ENCODE measurements at regions not wholly inside any gene's neighbourhood (a gene's known extent, or its start where the extent isn't known, plus 50 kb on each side); places are given as distances from the start of the nearest gene placed in this dataset.

DNA sequence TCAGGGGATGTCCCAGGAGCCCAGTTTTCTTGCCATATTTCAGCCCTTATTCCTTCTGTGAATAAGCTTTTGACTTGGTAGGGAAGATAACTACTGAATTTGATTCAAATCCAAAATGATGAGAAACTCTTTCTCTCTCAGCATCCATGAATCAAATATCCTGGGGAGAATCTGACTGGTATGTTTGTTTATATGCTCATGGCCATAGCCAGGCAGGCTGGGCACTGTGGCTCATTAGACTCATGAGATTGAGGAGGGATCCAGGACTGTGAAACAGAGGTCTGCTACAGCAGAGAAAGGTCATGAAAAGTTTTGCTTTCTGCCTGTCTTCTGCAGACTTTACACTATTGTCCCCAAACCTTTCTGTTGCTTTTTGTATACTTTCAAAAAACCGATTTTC is 346.4 kb upstream of the ATP2B1 start:
- H3K27ac ChIP-seq, result no peak overlapping the region
- no peak for TF ChIP-seq POLR2AphosphoS5 (IDR thresholded peaks at IDR 0.05)
- no peak for TF ChIP-seq EP300 (IDR thresholded peaks at IDR 0.05)
- TF ChIP-seq POLR2A (IDR thresholded peaks at IDR 0.05), result no peak
- TF ChIP-seq, protein P1, sequence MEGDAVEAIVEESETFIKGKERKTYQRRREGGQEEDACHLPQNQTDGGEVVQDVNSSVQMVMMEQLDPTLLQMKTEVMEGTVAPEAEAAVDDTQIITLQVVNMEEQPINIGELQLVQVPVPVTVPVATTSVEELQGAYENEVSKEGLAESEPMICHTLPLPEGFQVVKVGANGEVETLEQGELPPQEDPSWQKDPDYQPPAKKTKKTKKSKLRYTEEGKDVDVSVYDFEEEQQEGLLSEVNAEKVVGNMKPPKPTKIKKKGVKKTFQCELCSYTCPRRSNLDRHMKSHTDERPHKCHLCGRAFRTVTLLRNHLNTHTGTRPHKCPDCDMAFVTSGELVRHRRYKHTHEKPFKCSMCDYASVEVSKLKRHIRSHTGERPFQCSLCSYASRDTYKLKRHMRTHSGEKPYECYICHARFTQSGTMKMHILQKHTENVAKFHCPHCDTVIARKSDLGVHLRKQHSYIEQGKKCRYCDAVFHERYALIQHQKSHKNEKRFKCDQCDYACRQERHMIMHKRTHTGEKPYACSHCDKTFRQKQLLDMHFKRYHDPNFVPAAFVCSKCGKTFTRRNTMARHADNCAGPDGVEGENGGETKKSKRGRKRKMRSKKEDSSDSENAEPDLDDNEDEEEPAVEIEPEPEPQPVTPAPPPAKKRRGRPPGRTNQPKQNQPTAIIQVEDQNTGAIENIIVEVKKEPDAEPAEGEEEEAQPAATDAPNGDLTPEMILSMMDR (IDR thresholded peaks at IDR 0.05), result no peak
- no peaks in the 10 kb centered on the region for H3K27me3 ChIP-seq
- no peak for ATAC-seq
- no peak overlapping the region for H3K4me3 ChIP-seq
- WGBS, 2 donors (ENCODE audit: low coverage in 1 of 2), result 69% methylated on average over 1 of the region's 1 CpG; no CpG with 5 or more reads in 1 of the 2 donors
- H3K9me3 ChIP-seq, result no peaks in the 10 kb centered on the region
- peaks cover 0 to 11% (median 2%) of the 10 kb centered on the region in 3 donors for H3K4me1 ChIP-seq
- H3K36me3 ChIP-seq, result no peaks in the 10 kb centered on the region

DNA sequence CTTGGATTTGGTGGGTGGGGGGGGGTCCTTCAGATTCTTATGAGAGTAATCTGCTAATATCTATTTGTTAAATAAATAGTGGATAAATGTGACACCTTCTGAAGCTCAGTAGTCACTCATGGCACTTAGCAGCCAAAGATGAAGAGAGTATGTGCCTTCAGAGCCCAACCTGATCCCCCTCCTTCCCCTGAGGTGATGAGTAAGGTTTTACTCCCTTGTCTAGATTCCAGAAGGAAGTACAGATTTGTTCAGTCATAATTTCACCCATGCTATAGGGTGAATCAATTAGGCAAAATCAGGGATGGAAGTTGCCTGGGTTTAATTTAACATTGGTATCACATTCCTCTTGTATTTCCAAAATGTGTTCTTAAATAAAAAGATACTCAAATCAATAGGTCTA is 340.3 kb upstream of the ATP2B1 start:
- TF ChIP-seq EP300 (IDR thresholded peaks at IDR 0.05), result no peak
- TF ChIP-seq, protein P1 (IDR thresholded peaks at IDR 0.05), result no peak
- no peak for TF ChIP-seq POLR2A (IDR thresholded peaks at IDR 0.05)
- TF ChIP-seq POLR2AphosphoS5 (IDR thresholded peaks at IDR 0.05), result no peak
- Histone ChIP-seq H3K36me3 (no peaks in the 10 kb centered on the region), H3K27me3 (no peaks in the 10 kb centered on the region), H3K27ac (no peak overlapping the region), H3K4me1 (no peaks in the 10 kb centered on the region), H3K9me3 (no peaks in the 10 kb centered on the region), H3K4me3 (no peak overlapping the region)
- no peak for ATAC-seq

DNA sequence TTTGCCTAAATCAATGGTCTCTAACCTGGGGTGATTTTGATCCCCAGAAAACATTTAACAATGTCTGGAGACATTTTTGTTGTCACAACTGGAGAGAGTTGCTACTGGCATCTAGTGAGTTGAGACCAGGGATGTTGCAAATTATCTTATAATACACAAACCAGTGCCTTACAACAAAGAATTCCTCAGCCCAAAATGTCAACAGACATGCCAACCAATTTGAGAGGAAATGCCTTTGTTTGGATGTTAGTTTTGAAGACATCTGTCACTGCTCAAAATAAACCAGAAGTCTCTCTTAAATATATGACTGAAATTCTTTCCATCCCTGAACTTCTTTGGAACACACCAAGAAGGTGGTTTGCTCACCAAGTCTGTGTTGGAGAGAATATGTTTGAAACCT is 336.9 kb upstream of the ATP2B1 start:
- TF ChIP-seq POLR2A (IDR thresholded peaks at IDR 0.05), result no peak
- TF ChIP-seq, protein P1 (IDR thresholded peaks at IDR 0.05), result no peak
- no peak for TF ChIP-seq EP300 (IDR thresholded peaks at IDR 0.05)
- no peak for TF ChIP-seq POLR2AphosphoS5 (IDR thresholded peaks at IDR 0.05)

DNA sequence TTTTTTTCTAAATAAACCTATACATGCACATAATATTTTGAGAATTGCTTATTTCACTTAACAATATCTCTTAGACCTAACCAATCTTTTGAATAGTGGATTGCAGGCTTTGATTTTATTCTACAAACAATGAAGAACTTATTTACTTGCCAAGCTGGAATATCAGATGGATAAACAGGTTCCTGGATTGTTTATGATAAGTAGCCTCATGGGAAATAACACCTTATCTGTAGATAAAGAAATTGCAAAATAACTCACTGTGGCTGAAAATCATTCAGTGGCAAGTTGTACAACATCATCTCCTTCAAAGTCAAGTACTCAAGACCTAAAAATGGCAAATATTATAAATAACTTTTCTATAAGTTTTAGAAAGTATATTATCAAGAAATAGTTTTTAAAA is 335.4 kb upstream of the ATP2B1 start:
- Histone ChIP-seq H3K4me3 (no peak overlapping the region), H3K9me3 (no peaks in the 10 kb centered on the region)
- no peak for ATAC-seq

More for the DNA sequence above, 336.9 kb upstream of the ATP2B1 start:
- no peak overlapping the region for H3K27ac ChIP-seq
- no peaks in the 10 kb centered on the region for H3K36me3 ChIP-seq
- H3K27me3 ChIP-seq, result no peaks in the 10 kb centered on the region
- no peak overlapping the region for H3K4me3 ChIP-seq
- no peak for ATAC-seq
- no peaks in the 10 kb centered on the region for H3K9me3 ChIP-seq
- H3K4me1 ChIP-seq, result no peaks in the 10 kb centered on the region

DNA sequence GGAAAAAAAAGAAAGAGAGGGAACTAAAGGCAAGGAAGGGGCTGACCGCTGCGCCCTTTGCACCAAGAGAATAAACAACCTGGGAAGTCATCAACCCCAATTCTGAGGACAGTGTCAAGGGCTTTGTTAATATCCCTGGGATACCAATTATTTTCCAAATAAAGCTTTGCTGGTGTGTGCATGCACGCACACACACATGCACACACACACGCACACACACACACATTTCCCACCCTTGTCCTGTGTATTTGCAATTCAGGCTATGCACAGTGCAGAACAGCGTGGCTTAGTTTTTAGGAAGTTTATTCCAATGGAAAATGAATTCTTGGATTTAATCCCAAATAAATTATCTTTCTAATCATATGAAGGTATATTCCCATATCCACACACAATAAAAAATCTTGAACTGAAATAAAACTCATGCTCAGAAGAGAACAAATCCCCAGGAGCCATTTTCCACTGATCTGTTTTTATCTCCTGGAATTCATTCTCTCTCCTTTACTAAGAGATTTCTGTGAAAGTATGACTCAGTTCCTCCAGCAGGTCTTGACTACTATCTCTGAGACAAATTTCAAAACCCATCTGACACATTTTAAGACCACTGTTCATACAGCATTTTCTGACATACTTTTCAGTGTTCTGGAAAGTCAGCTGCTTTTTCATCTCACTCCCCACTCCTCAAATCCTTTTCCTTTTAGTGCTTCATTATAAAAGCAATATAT is 334.4 kb upstream of the ATP2B1 start:
- 89 to 90% methylated on average over 5 of the region's 5 CpGs for WGBS, 2 donors (ENCODE audit: low coverage in 1 of 2)
- Histone ChIP-seq H3K4me1 (no peaks in the 10 kb centered on the region), H3K27me3 (no peaks in the 10 kb centered on the region), H3K36me3 (no peaks in the 10 kb centered on the region), H3K27ac (no peak overlapping the region), H3K4me3 (no peak overlapping the region), H3K9me3 (no peaks in the 10 kb centered on the region)
- no peak for ATAC-seq
- TF ChIP-seq POLR2A (IDR thresholded peaks at IDR 0.05), result no peak
- no peak for TF ChIP-seq EP300 (IDR thresholded peaks at IDR 0.05)

More for the DNA sequence above, 335.4 kb upstream of the ATP2B1 start:
- no peaks in the 10 kb centered on the region for H3K36me3 ChIP-seq
- no peaks in the 10 kb centered on the region for H3K4me1 ChIP-seq
- no peak overlapping the region for H3K27ac ChIP-seq
- TF ChIP-seq EP300 (IDR thresholded peaks at IDR 0.05) (no peak), POLR2A (IDR thresholded peaks at IDR 0.05) (no peak), POLR2AphosphoS5 (IDR thresholded peaks at IDR 0.05) (no peak)
- TF ChIP-seq, protein P1 (IDR thresholded peaks at IDR 0.05), result no peak
- no peaks in the 10 kb centered on the region for H3K27me3 ChIP-seq

Data from gastroesophageal sphincter (tissue), 4 donors.